HG02840 (cell line): ENCODE measurements at regions not wholly inside any gene's neighbourhood (a gene's known extent, or its start where the extent isn't known, plus 50 kb on each side); places are given as distances from the start of the nearest gene placed in this dataset.

Source experiments
- ATAC-seq: cut with Tn5 transposase; IDR thresholded peaks from one replicate; pipeline ENCODE4 v1.9.1; 2021; ENCODE audit warnings: mild to moderate bottlenecking, moderate library complexity, moderate number of reproducible peaks; ENCODE audit not compliant: unreplicated experiment, low FRiP score

GRCh38 chr9:108565651-108566378 is 290.0 kb downstream of the ACTL7B start:
- ATAC-seq = no peak

- no peak for ATAC-seq
These were observed 293.6 kb downstream of the ACTL7B start for GRCh38 chr9:108562176-108562575.

DNA sequence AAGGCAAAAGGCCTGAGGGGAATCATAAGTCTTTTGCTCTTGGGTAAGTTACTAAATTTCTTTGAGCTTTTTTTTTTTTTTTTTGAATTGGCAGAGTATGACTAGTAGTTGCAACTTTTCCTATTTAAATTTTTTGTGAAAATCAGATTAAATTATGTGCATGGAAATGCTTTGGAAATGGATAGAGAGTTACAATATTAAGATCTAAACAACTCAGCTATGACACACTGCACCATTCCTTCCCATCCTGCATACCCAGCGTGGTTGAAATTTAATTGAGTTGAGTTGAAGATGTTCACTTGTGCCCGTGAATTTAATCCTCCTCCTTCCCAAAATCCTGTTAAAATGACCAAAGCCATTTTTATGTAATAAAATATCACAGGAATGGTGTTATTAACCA is 296.4 kb downstream of the ACTL7B start:
- ATAC-seq = no peak

GRCh38 chr9:108554831-108555230 is 301.0 kb downstream of the ACTL7B start:
- ATAC-seq = no peak

DNA sequence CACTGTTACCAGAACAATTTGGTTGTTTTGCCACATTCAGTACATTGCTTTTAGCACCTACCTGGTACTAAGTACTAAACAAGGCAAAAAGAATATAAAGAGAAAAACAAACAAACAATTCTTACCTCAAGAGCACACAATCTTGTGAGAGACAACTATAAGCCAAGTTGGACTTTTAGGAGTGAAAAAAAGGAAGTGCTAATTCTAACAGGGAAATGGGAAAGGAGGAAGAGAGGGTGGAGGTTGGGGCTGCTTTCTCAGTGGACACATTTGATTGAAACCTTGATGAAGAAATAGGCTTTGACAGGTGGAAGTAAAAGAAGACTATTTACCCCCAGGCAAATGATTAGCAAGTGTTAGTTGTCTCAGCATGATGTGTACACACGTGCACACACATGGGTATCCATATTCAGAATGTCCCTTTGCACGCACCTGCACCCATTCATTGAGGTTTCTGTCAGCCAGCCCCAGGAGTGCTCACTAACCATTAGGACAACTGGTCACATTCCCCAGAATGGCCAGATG is 302.6 kb downstream of the ACTL7B start:
- ATAC-seq = no peak

DNA sequence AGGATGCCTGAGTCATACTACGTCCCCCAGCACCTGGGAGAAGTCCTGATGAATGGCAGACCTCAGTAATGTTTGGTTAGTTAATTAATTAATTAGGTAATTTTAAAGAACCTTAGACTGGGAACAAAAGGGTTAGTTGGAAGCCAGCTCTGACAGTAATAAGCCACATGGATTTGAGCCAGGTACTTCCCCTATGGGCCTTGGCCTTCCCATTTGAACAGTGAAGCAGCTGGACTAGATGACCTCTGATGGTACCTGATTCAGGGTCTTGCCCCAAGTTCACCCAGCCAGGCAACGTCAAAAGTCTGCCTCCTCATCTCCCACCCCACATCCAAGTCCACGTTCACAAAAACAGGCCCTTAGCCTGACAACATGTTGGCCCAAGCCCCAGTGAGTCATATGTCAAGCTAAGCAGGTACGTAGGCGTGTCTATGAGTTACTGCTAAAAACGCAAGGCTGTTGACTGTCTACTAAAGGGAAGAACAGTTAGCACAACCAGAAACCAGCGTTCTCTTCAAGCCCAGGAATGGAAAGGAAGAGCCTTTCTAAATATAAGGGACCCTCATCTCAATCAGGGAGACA is 303.2 kb downstream of the ACTL7B start:
- ATAC-seq = no peak

- no peak for ATAC-seq
These were observed 304.6 kb downstream of the ACTL7B start for GRCh38 chr9:108551030-108551841.

DNA sequence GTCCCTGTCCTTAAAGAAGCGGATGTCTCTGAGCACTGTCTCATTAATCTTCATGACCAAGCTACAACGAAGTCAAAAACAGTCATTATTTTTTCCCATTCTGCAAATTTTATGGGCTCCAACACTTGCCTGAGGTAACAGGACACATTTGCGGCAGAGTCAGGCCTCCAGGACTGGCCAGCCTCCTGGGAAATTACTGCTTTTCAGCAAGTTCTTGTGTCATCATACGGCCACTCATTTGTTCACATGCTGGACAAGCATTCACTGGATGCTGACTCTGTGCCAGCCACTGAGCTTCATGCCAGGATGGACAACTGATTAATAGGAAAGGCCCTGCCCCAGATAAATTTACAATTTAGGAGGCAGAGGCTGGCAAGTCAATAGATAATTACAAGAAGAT is 305.7 kb downstream of the ACTL7B start:
- ATAC-seq = no peak

GRCh38 chr9:108549184-108549583 is 306.6 kb downstream of the ACTL7B start:
- ATAC-seq = no peak

GRCh38 chr9:108547411-108548135 is 308.2 kb downstream of the ACTL7B start:
- no peak for ATAC-seq

GRCh38 chr9:108546215-108546614 is 309.6 kb downstream of the ACTL7B start:
- no peak for ATAC-seq

GRCh38 chr9:108545436-108545835 is 310.4 kb downstream of the ACTL7B start:
- ATAC-seq = no peak

- ATAC-seq = no peak
These were observed 310.9 kb downstream of the ACTL7B start for GRCh38 chr9:108544866-108545265.

DNA sequence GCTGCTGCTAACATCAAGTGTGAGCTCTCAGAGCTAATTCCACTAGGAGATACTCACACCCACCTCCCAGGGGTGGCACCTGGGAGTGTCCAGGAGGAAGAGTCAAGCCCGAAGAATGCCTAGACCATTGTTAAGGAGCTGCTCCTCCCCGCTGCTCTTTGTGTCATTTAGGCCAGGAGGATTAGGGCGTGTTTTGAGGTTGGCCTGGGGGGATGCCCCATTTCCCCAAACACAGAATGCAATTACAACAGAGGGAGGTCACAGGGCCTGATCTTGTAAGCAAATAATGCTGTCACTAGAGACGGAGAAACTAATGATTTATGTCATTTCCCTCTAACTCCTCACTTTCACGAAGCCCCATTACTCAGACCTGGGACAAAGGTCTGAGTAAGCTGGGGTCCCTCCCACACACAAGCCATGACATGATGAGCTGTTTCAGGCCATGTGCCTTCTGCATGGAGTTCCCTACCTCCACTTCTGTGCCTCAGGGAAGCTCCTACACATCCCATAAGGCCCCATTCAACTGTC is 312.5 kb downstream of the ACTL7B start:
- ATAC-seq = no peak

DNA sequence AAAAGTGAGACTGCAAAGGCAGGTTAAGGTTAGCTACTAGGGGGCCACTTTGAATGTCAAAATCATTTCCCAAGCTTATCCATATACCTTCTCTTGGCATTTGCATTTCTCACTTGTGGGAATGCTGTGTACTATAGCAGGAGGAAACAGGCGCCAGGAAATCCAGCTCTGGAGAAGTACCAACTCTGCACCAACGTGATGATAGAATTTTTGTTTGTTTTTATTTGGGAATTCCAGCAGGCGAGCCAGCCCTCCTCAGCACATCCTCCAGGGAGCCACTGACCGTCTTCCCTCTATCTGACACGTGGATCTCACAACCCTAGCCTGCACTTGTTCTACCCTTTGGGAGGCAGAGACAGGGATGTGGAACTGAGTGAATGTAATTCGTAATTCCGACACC is 318.0 kb downstream of the ACTL7B start:
- ATAC-seq = no peak

GRCh38 chr9:108536836-108537601 is 318.8 kb downstream of the ACTL7B start:
- no peak for ATAC-seq

DNA sequence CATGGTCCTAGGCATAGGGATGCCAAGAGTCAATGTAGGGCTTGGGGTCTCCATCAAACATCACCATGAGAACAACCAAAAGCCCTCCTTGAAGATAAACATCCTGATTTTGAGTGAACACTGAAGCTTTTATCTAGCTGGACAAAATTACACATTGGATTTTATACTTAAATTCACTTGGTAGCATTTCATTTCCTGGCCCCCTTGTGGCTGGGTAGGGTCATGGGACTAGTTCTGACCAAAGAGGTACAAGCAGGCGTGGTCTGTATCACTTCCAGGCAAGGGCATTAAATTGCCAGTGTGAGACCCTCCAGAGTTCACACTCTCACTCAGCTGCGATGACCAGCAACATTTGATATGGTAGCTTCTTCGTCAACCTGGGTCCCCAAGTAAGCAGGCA is 320.3 kb downstream of the ACTL7B start:
- ATAC-seq = no peak

DNA sequence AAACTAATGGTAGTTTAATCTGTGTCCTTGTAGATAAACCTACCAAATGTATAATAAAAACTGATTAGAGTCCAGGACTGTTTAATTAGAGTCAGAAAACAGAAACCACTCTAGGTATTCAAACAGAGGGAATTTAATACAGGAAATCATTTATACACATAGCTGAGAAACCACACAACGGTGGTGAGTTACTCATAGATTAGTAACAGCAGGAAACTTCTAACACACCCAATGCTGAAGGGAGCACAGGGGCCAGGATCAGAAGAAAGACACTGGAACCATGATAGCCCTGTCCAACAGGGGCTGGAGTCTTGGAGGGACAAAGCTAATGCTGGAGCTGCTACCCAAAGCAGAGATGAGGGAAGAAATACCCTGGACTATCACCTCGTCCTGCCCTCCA is 321.0 kb downstream of the ACTL7B start:
- no peak for ATAC-seq

DNA sequence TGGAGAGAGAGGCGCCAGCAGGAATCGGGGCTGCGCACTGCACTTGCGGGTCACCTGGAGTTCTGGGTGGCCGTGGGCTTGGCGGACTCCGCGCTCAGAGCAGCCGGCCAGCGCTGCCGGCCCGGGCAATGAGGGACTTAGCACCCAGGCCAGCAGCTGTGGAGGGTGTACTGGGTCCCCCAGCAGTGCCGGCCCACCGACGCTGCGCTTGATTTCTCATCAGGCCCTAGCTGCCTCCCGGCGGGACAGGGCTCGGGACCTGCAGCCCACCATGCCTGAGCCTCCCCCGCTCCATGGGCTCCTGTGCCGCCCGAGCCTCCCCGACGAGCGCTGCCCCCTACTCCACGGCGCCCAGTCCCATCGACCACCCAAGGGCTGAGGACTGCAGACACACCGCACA is 325.6 kb downstream of the ACTL7B start:
- ATAC-seq = no peak

DNA sequence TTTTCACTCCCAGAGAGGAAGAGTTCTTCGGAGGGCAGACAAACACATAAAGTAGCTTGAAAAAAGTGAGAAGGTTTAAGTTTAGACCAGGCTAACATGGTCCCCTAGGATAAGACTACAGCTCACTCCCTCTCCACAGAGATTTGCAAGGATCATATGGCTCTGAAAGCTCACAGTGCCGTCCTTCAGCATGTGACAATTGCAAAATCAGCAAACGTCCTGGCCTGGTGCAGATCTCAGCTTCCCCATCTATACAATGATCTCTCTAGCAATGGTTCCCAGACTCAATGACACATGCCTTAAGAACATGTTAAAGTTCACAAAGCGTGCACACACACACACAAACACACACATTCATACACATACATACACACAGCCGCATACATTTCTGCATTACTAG is 327.6 kb downstream of the ACTL7B start:
- no peak for ATAC-seq
